ENCODE measurements at regions not wholly inside any gene's neighbourhood (a gene's known extent, or its start where the extent isn't known, plus 50 kb on each side); places are given as distances from the start of the nearest gene placed in this dataset.

- ChIA-PET RAD21 (ENCODE audit: unreplicated experiment) (no interaction called here), CTCF (no interaction called here), SMC1A (ENCODE audit: uncharacterized antibody, unreplicated experiment) (no interaction called here), POLR2A (no interaction called here)
- Histone ChIP-seq H3K9me3 (replicated peaks; ENCODE audit: control insufficient read depth, insufficient read depth, low read length) (no peaks in the 10 kb centered on the region), H3K4me3 (no peak overlapping the region), H3K27me3 (replicated peaks in 1 of 2; ENCODE audit: control insufficient read depth in 2 of 2, insufficient read depth in 2 of 2, low read length in 1 of 2) (no peaks in the 10 kb centered on the region), H3K4me1 (ENCODE audit: control insufficient read depth, insufficient read depth, low read length) (no peaks in the 10 kb centered on the region), H3K36me3 (ENCODE audit: control insufficient read depth in 2 of 2, insufficient read depth in 2 of 2, low read length in 1 of 2) (no peaks in the 10 kb centered on the region), H3K4me2 (ENCODE audit: control insufficient read depth, insufficient read depth) (no peak overlapping the region), H3K9ac (ENCODE audit: control insufficient read depth, insufficient read depth, low read length) (no peak overlapping the region), H2AFZ (ENCODE audit: control insufficient read depth, low read depth, low read length) (no peak overlapping the region), H4K20me1 (ENCODE audit: control insufficient read depth, insufficient read depth) (no peaks in the 10 kb centered on the region), H3K27ac (ENCODE audit: control insufficient read depth, insufficient read depth) (no peak overlapping the region), H3K79me2 (ENCODE audit: control insufficient read depth, insufficient read depth, low read length) (no peaks in the 10 kb centered on the region)
- in situ Hi-C loops (cut with MboI) (no loop called here), intact Hi-C loops (cut with micrococcal nuclease; ENCODE audit: unreplicated experiment) (no loop called here)
- FAIRE-seq = no peak
- TF ChIP-seq BACH1 (IDR thresholded peaks at IDR 0.05; ENCODE audit: borderline replicate concordance) = no peak
- no peak for TF ChIP-seq EP300 (IDR thresholded peaks at IDR 0.05; ENCODE audit: borderline replicate concordance in 1 of 2, control insufficient read depth in 1 of 2, low read depth in 2 of 2, low read length in 2 of 2)
- TF ChIP-seq TARDBP (IDR thresholded peaks at IDR 0.05; ENCODE audit: borderline replicate concordance) = no peak
- TF ChIP-seq CREB1 (IDR thresholded peaks at IDR 0.05; ENCODE audit: low read depth) = no peak
- TF ChIP-seq RAD51 (IDR thresholded peaks at IDR 0.05) = no peak
- TF ChIP-seq ASH2L (IDR thresholded peaks at IDR 0.05; ENCODE audit: borderline replicate concordance, low read depth) = no peak
- TF ChIP-seq FOXM1 (IDR thresholded peaks at IDR 0.05; ENCODE audit: low read depth, low read length) = no peak
- no peak for TF ChIP-seq YBX1 (IDR thresholded peaks at IDR 0.05)
- no peak for TF ChIP-seq CHD2 (IDR thresholded peaks at IDR 0.05; ENCODE audit: borderline replicate concordance, low read depth, low read length)
- TF ChIP-seq ZNF622 (IDR thresholded peaks at IDR 0.05) = no peak
- TF ChIP-seq, protein P1, sequence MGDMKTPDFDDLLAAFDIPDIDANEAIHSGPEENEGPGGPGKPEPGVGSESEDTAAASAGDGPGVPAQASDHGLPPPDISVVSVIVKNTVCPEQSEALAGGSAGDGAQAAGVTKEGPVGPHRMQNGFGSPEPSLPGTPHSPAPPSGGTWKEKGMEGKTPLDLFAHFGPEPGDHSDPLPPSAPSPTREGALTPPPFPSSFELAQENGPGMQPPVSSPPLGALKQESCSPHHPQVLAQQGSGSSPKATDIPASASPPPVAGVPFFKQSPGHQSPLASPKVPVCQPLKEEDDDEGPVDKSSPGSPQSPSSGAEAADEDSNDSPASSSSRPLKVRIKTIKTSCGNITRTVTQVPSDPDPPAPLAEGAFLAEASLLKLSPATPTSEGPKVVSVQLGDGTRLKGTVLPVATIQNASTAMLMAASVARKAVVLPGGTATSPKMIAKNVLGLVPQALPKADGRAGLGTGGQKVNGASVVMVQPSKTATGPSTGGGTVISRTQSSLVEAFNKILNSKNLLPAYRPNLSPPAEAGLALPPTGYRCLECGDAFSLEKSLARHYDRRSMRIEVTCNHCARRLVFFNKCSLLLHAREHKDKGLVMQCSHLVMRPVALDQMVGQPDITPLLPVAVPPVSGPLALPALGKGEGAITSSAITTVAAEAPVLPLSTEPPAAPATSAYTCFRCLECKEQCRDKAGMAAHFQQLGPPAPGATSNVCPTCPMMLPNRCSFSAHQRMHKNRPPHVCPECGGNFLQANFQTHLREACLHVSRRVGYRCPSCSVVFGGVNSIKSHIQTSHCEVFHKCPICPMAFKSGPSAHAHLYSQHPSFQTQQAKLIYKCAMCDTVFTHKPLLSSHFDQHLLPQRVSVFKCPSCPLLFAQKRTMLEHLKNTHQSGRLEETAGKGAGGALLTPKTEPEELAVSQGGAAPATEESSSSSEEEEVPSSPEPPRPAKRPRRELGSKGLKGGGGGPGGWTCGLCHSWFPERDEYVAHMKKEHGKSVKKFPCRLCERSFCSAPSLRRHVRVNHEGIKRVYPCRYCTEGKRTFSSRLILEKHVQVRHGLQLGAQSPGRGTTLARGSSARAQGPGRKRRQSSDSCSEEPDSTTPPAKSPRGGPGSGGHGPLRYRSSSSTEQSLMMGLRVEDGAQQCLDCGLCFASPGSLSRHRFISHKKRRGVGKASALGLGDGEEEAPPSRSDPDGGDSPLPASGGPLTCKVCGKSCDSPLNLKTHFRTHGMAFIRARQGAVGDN (IDR thresholded peaks at IDR 0.05) = no peak
- no peak for ATAC-seq
- BruUV-seq (replicated peaks) = no TSS peak
- WGBS (ENCODE audit: insufficient coverage, insufficient replicate concordance, low lambda C conversion rate, missing lambda C conversion rate) = 33% methylated on average over 5 of the region's 5 CpGs
- DNase-seq (ENCODE audit: low read depth, low spot score) = no peak
Measured at GRCh38 chrX:17984415-17984814, 123.3 kb upstream of the RAI2 start.
